B cell (primary cell): ENCODE measurements at regions not wholly inside any gene's neighbourhood (a gene's known extent, or its start where the extent isn't known, plus 50 kb on each side); places are given as distances from the start of the nearest gene placed in this dataset.

Source experiments
- EZH2 ChIP-seq: IDR thresholded peaks from 2 replicates; pipeline ENCODE4 v1.6.1; 2012; ENCODE audit warnings: borderline replicate concordance, low read depth, mild to moderate bottlenecking, moderate library complexity, low read length; ENCODE audit not compliant: insufficient read depth, poor library complexity, severe bottlenecking
- TF ChIP-seq, protein P1 (sequence below): fragments of 200-600 bp; IDR thresholded peaks from one replicate; pipeline ENCODE4 v1.8.0; 2022; ENCODE audit warnings: antibody characterized with exemption, mild to moderate bottlenecking

DNA sequence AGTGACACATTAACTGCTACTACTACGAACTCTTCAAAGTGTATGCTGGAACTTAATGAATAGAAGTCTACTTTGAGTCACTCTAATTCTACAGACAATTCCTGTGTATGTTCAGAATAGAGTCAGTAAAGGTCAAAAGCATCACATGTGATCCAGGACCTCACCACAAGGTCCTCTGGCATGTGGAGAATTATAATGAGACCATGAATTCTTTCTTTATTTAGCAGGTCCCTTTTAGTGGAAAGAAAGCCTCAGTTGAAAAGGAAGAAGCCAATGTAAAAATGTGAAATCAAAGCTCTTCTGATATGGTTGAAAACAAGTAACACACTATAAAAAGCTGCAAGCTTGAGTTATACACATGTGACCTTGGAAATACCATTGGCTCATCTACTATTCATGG, 1612.1 kb upstream of the GOT2 start:
- TF ChIP-seq, protein P1, sequence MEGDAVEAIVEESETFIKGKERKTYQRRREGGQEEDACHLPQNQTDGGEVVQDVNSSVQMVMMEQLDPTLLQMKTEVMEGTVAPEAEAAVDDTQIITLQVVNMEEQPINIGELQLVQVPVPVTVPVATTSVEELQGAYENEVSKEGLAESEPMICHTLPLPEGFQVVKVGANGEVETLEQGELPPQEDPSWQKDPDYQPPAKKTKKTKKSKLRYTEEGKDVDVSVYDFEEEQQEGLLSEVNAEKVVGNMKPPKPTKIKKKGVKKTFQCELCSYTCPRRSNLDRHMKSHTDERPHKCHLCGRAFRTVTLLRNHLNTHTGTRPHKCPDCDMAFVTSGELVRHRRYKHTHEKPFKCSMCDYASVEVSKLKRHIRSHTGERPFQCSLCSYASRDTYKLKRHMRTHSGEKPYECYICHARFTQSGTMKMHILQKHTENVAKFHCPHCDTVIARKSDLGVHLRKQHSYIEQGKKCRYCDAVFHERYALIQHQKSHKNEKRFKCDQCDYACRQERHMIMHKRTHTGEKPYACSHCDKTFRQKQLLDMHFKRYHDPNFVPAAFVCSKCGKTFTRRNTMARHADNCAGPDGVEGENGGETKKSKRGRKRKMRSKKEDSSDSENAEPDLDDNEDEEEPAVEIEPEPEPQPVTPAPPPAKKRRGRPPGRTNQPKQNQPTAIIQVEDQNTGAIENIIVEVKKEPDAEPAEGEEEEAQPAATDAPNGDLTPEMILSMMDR, result no peak
- TF ChIP-seq EZH2, result no peak
